ENCODE measurements at regions not wholly inside any gene's neighbourhood (a gene's known extent, or its start where the extent isn't known, plus 50 kb on each side); places are given as distances from the start of the nearest gene placed in this dataset.

DNA sequence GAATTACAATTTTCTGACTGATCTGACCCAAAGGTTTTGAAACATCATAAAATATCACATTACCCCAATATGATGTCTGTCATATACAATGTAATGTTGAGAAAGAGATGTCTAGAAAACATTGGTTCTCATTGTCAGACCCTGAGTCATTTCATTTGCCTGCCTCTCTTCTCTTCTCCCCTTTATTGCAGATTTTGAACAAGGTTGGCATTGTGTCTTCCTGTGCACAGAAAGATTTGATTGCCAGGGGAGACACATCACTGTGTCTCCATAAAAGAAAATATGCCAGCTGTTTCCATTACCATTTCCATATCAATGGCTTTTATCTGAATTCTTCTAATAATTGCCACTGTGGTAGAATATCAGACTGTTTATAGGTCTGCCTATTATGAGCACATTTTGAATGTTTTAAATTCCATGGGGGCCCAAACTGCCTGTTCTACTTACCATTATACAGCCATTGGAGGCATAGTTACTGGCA lies 65.6 kb downstream of the IFI44 start:
- DNase-seq (ENCODE audit: insufficient read length, low spot score): no peak
- FAIRE-seq: no peak
- TF ChIP-seq POLR2A (IDR thresholded peaks at IDR 0.05; ENCODE audit: low read depth, low read length): no peak
- no peak for TF ChIP-seq POLR2AphosphoS5 (IDR thresholded peaks at IDR 0.05; ENCODE audit: low read depth, low read length)
- TF ChIP-seq SPI1 (IDR thresholded peaks at IDR 0.05; ENCODE audit: low read depth, low read length): no peak
- no peak for TF ChIP-seq POU2F2 (IDR thresholded peaks at IDR 0.05; ENCODE audit: low read depth, low read length)
- TF ChIP-seq PAX5 (IDR thresholded peaks at IDR 0.05; ENCODE audit: insufficient read depth, low read length, severe bottlenecking): no peak
- no peak for TF ChIP-seq TAF1 (IDR thresholded peaks at IDR 0.05; ENCODE audit: low read depth, low read length)

DNA sequence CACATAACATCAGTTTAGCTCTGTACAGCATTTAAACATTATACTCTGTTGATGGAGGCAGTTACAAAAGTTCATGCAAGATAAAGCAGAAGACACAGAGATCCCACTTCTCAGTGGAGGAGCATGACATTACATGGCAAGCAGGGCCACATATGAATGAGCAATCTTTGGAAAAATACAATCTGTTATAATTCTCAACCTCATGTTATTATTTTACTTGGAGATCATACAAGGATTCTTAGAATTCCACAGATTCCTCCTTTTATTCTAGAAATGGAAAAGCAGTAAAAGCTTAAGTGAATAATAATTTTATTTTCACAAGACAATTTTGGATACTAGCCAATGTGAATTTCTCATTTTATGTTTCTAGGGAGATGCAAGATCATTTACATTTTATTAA lies 66.6 kb downstream of the IFI44 start:
- DNase-seq (ENCODE audit: insufficient read length, low spot score): no peak
- TF ChIP-seq TAF1 (IDR thresholded peaks at IDR 0.05; ENCODE audit: low read depth, low read length) (no peak), POLR2AphosphoS5 (IDR thresholded peaks at IDR 0.05; ENCODE audit: low read depth, low read length) (no peak), POU2F2 (IDR thresholded peaks at IDR 0.05; ENCODE audit: low read depth, low read length) (no peak), PAX5 (IDR thresholded peaks at IDR 0.05; ENCODE audit: insufficient read depth, low read length, severe bottlenecking) (no peak), POLR2A (IDR thresholded peaks at IDR 0.05; ENCODE audit: low read depth, low read length) (no peak), SPI1 (IDR thresholded peaks at IDR 0.05; ENCODE audit: low read depth, low read length) (no peak)
- FAIRE-seq: no peak

DNA sequence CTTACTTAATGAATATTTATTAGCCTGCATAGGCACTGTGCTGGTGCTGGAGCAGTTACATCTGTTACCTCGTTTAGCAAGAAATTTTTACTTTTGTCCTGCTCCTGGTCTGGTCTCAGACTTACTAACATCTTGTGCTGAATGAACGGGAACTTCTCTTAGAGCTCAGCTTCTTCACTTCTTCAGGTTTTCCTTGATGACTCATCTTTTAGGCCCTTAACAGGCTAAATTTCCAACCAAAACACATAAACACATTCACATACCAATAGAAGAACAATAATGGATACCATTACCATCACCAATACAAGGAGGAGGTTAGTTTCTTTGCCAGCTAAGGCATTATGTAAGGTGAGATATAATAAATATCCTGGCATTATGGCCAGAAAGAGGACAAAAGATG lies 68.9 kb downstream of the IFI44 start:
- TF ChIP-seq POU2F2 (IDR thresholded peaks at IDR 0.05; ENCODE audit: low read depth, low read length): no peak
- no peak for TF ChIP-seq POLR2A (IDR thresholded peaks at IDR 0.05; ENCODE audit: low read depth, low read length)
- no peak for TF ChIP-seq POLR2AphosphoS5 (IDR thresholded peaks at IDR 0.05; ENCODE audit: low read depth, low read length)
- TF ChIP-seq TAF1 (IDR thresholded peaks at IDR 0.05; ENCODE audit: low read depth, low read length): no peak
- TF ChIP-seq SPI1 (IDR thresholded peaks at IDR 0.05; ENCODE audit: low read depth, low read length): no peak
- TF ChIP-seq PAX5 (IDR thresholded peaks at IDR 0.05; ENCODE audit: insufficient read depth, low read length, severe bottlenecking): no peak
- DNase-seq (ENCODE audit: insufficient read length, low spot score) (no peak), FAIRE-seq (no peak)

DNA sequence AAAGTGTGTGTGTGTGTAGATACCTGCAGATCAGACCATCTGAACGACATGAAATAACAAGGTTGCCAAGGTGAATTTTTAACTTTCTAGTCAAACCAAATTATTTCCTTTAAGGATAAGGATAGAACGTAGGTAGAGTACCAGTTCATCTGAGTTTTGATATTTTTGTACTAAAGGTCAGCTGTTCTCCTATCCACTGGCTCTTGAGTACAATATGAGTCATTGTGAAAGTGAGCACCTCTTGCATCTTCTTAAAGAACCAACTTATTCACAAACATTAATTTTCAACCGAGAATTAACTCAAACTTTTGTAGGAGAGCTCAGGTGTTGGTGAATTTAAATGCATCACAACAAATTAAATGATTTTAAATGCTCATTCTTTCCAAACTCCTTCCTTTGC lies 71.5 kb downstream of the IFI44 start:
- FAIRE-seq: no peak
- TF ChIP-seq POLR2AphosphoS5 (IDR thresholded peaks at IDR 0.05; ENCODE audit: low read depth, low read length): no peak
- no peak for TF ChIP-seq PAX5 (IDR thresholded peaks at IDR 0.05; ENCODE audit: insufficient read depth, low read length, severe bottlenecking)
- DNase-seq (ENCODE audit: insufficient read length, low spot score): no peak

DNA sequence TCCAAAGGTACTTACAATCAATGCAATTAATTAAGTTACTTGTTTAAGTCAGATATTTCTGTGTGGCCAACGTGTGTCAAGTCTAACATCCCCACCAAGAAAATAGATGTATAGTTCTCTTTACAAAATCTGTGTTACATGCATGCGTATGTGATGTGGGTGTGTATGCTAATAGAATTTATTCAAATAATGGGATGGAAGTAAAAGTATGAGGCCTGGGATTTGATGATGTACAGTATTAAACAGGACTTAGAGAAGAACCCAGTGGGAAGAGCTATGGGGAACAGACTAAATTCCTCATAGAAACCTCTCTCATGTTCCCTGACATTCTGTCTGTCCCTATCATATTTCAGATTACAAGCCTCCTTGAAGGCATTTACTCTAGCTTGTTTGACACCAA lies 72.5 kb downstream of the IFI44 start:
- no peak for DNase-seq (ENCODE audit: insufficient read length, low spot score)
- FAIRE-seq: no peak
- TF ChIP-seq POLR2AphosphoS5 (IDR thresholded peaks at IDR 0.05; ENCODE audit: low read depth, low read length) (no peak), PAX5 (IDR thresholded peaks at IDR 0.05; ENCODE audit: insufficient read depth, low read length, severe bottlenecking) (no peak), TAF1 (IDR thresholded peaks at IDR 0.05; ENCODE audit: low read depth, low read length) (no peak), POU2F2 (IDR thresholded peaks at IDR 0.05; ENCODE audit: low read depth, low read length) (no peak), POLR2A (IDR thresholded peaks at IDR 0.05; ENCODE audit: low read depth, low read length) (no peak), SPI1 (IDR thresholded peaks at IDR 0.05; ENCODE audit: low read depth, low read length) (no peak)

DNA sequence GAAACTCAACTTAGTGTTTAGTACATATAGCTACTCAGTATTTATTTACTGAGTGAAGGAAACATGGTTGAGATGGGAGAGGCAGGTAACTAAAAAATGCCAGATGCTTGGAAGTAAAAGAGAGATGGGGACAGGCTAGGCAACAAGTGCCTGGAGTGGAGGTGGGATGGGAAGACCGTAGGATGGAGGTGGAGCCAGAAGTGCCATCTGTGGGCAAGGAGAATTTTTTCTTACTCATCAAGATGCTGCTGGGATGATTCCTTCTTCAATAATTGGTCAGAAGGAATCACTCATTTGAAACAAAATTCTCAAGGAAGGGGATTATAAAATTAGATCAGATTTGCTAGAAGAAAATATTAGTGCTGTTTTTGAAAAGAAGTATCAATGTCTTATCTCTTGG lies 72.9 kb downstream of the IFI44 start:
- no peak for TF ChIP-seq POLR2AphosphoS5 (IDR thresholded peaks at IDR 0.05; ENCODE audit: low read depth, low read length)
- no peak for TF ChIP-seq TAF1 (IDR thresholded peaks at IDR 0.05; ENCODE audit: low read depth, low read length)
- no peak for TF ChIP-seq POLR2A (IDR thresholded peaks at IDR 0.05; ENCODE audit: low read depth, low read length)
- no peak for TF ChIP-seq POU2F2 (IDR thresholded peaks at IDR 0.05; ENCODE audit: low read depth, low read length)
- no peak for TF ChIP-seq SPI1 (IDR thresholded peaks at IDR 0.05; ENCODE audit: low read depth, low read length)
- no peak for TF ChIP-seq PAX5 (IDR thresholded peaks at IDR 0.05; ENCODE audit: insufficient read depth, low read length, severe bottlenecking)
- DNase-seq (ENCODE audit: insufficient read length, low spot score) (no peak), FAIRE-seq (no peak)

DNA sequence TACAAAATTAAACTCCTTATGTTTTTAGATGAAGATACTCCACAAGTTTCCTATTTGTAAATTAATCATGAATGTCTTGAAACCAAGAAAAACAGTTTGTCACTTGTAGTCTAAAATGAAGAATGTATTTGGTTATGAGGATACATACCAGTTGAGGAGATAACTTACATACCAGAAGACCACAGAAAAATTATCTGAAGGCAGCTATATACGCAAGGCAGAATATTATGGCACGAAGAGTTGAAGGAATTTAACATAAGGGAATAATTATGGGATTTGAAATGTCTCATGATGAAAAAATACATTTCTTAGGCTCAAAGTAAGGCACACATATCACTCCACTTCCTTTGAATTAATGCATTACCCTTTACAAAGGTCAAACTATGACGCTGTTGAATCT lies 73.3 kb downstream of the IFI44 start:
- no peak for FAIRE-seq
- TF ChIP-seq PAX5 (IDR thresholded peaks at IDR 0.05; ENCODE audit: insufficient read depth, low read length, severe bottlenecking) (no peak), SPI1 (IDR thresholded peaks at IDR 0.05; ENCODE audit: low read depth, low read length) (no peak)
- no peak for DNase-seq (ENCODE audit: insufficient read length, low spot score)

DNA sequence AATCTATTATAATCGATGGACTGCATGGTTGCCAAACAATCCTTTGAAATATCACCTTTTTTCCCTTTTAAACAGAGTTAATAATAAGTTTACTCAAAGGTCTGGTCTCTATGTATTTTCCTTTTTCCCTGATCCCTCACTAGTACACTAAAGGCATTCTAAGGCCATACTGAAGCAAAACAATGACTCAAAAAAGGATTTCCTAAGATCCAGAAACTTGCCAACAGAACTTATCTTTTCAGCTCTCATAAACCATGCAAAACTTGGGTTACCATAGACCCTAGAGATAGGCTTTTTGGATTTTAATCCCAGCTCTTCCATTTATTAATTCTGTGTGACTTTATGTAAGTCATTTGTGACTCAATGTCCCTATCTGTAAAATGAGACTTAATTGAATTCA lies 77.1 kb downstream of the IFI44 start:
- FAIRE-seq (no peak), DNase-seq (ENCODE audit: insufficient read length, low spot score) (no peak)
- TF ChIP-seq SPI1 (IDR thresholded peaks at IDR 0.05; ENCODE audit: low read depth, low read length) (no peak), POLR2AphosphoS5 (IDR thresholded peaks at IDR 0.05; ENCODE audit: low read depth, low read length) (no peak), PAX5 (IDR thresholded peaks at IDR 0.05; ENCODE audit: insufficient read depth, low read length, severe bottlenecking) (no peak), POU2F2 (IDR thresholded peaks at IDR 0.05; ENCODE audit: low read depth, low read length) (no peak), TAF1 (IDR thresholded peaks at IDR 0.05; ENCODE audit: low read depth, low read length) (no peak), POLR2A (IDR thresholded peaks at IDR 0.05; ENCODE audit: low read depth, low read length) (no peak)

DNA sequence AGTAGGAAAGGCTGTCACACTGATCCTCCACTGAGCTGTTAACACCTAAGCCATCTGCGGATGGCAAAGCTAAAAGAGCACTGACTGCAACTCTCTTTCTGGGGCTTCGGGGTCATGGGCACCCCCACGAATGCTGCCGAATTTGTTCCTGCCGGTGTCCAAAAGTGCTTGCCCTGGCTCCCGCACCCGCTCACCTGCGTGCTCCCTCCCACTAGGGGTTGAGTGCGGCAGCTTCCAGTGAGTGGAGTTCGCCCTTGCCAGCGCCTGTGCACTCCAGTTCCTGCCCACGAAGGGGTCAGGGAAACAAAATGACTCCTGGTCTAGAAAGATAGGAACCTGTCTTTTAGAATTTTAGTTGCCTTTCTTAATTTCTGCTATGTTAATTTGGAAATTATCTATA lies 78.7 kb downstream of the IFI44 start:
- FAIRE-seq: no peak
- no peak for DNase-seq (ENCODE audit: insufficient read length, low spot score)
- TF ChIP-seq POLR2A (IDR thresholded peaks at IDR 0.05; ENCODE audit: low read depth, low read length): no peak
- no peak for TF ChIP-seq POLR2AphosphoS5 (IDR thresholded peaks at IDR 0.05; ENCODE audit: low read depth, low read length)
- no peak for TF ChIP-seq TAF1 (IDR thresholded peaks at IDR 0.05; ENCODE audit: low read depth, low read length)
- TF ChIP-seq POU2F2 (IDR thresholded peaks at IDR 0.05; ENCODE audit: low read depth, low read length): no peak
- no peak for TF ChIP-seq PAX5 (IDR thresholded peaks at IDR 0.05; ENCODE audit: insufficient read depth, low read length, severe bottlenecking)
- no peak for TF ChIP-seq SPI1 (IDR thresholded peaks at IDR 0.05; ENCODE audit: low read depth, low read length)

DNA sequence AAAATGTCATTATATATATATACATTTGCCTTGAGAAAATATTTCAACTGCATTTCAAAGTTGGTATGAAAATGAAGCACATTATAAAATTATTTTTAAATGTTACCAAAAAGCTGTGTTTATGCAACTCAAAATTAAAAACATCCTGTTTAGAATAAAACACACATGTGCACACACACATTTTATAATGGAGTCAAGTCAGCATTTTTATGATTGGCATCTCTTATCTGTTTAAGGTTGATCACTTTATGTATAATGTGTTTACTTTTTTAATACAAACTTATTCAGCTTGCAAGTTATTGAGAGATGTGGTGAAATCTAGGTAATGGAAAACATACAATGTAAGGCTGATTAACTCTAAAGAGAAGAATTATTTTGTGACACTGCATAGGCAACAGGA lies 80.4 kb downstream of the IFI44 start:
- no peak for DNase-seq (ENCODE audit: insufficient read length, low spot score)
- no peak for FAIRE-seq

More for the DNA sequence above, 80.4 kb downstream of the IFI44 start:
- TF ChIP-seq POU2F2 (IDR thresholded peaks at IDR 0.05; ENCODE audit: low read depth, low read length) (no peak), SPI1 (IDR thresholded peaks at IDR 0.05; ENCODE audit: low read depth, low read length) (no peak), POLR2A (IDR thresholded peaks at IDR 0.05; ENCODE audit: low read depth, low read length) (no peak), POLR2AphosphoS5 (IDR thresholded peaks at IDR 0.05; ENCODE audit: low read depth, low read length) (no peak), TAF1 (IDR thresholded peaks at IDR 0.05; ENCODE audit: low read depth, low read length) (no peak), PAX5 (IDR thresholded peaks at IDR 0.05; ENCODE audit: insufficient read depth, low read length, severe bottlenecking) (no peak)
